BLaER1 treated with 17β-estradiol and CSF1 and Interleukin-3, amounts not matched to agents 10 nM and 100 nM (cell line): ENCODE measurements at regions not wholly inside any gene's neighbourhood (a gene's known extent, or its start where the extent isn't known, plus 50 kb on each side); places are given as distances from the start of the nearest gene placed in this dataset.

Experiments used
- H3K27ac ChIP-seq, 11 experiments: shearing (Covaris generic); formaldehyde crosslinking; 2 replicates each; pipeline ENCODE4 v1.8.1; 2022
- H3K27me3 ChIP-seq, 11 experiments: shearing (Covaris generic); formaldehyde crosslinking; 2 replicates each; pipeline ENCODE4 v1.8.1; 2022
- H3K36me3 ChIP-seq, 11 experiments: shearing (Covaris generic); formaldehyde crosslinking; 2 replicates each; pipeline ENCODE4 v1.8.1; 2022
- H3K4me1 ChIP-seq, 10 experiments: shearing (Covaris generic); formaldehyde crosslinking; 2 replicates each; pipeline ENCODE4 v1.8.1; 2022
- H3K4me2 ChIP-seq, 11 experiments: shearing (Covaris generic); formaldehyde crosslinking; 2 replicates each; pipeline ENCODE4 v1.8.1; 2022
- H3K4me3 ChIP-seq, 10 experiments: shearing (Covaris generic); formaldehyde crosslinking; 2 replicates each; pipeline ENCODE4 v1.8.1; 2022
- H3K9ac ChIP-seq, 11 experiments: shearing (Covaris generic); formaldehyde crosslinking; 2 replicates each; pipeline ENCODE4 v1.8.1; 2022
- H3K9me3 ChIP-seq, 11 experiments: shearing (Covaris generic); formaldehyde crosslinking; replicated peaks in 1 of 11; 2 replicates each; pipeline ENCODE4 v1.8.1; 2022
- H4K20me1 ChIP-seq, 11 experiments: shearing (Covaris generic); formaldehyde crosslinking; 2 replicates each; pipeline ENCODE4 v1.8.1; 2022
- Cebpa-rat ChIP-seq, 11 experiments: shearing (Covaris generic); IDR thresholded peaks; 2 replicates each; pipeline ENCODE4 v1.8.1; 2022

DNA sequence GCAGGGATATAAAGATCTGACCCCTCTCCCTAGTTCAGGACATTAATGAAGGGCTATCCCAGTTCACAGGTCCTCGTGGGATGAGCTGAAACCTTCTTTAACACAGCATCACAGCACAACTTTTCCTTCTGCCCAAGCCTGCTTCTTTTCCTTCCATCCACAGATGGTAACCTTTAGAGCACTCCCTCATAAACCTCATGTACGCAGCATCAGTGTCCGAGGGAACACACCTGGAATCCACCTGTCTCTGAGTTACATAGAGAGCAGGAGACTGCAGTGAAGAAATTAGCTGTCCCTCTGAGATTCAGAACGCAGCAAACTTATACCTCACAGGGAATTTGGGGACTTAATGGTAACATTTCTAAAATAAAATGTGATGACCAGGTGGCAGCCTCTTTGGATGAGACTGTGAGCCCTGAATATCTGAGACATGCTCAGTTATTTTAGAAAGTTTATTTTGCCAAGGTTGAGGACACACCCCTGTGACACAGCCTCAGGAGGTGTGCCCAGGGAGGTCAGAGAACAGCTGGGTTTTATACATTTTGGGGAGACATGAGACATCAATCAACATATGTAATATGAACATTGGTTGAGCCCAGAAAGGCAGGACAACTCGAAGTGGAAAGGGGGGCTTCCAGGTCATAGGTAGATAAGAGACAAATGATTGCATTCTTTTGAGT lies 73.8 kb upstream of the PACRGL start:
- no peaks in the 10 kb centered on the region for H4K20me1 ChIP-seq
- no peak for TF ChIP-seq Cebpa-rat (IDR thresholded peaks at IDR 0.05)
- H3K4me3 ChIP-seq: no peak overlapping the region
- H3K9me3 ChIP-seq: peaks cover 0 to 7% (median 0%) of the 10 kb centered on the region in 11 experiments; a peak in 2 of 22 replicates
- H3K27me3 ChIP-seq: no peaks in the 10 kb centered on the region
- peaks cover 0 to 52% (median 6%) of the 10 kb centered on the region in 10 experiments; a peak in 9 of 20 replicates for H3K4me1 ChIP-seq
- H3K4me2 ChIP-seq: peak overlapping the region in 2 of 11 experiments; percentile 13 to 47; a peak in 2 of 22 replicates
- H3K36me3 ChIP-seq: no peaks in the 10 kb centered on the region
- no peak overlapping the region for H3K9ac ChIP-seq
- peak overlapping the region in 5 of 11 experiments; percentile 14 to 57 (median 31); a peak in 9 of 22 replicates for H3K27ac ChIP-seq

DNA sequence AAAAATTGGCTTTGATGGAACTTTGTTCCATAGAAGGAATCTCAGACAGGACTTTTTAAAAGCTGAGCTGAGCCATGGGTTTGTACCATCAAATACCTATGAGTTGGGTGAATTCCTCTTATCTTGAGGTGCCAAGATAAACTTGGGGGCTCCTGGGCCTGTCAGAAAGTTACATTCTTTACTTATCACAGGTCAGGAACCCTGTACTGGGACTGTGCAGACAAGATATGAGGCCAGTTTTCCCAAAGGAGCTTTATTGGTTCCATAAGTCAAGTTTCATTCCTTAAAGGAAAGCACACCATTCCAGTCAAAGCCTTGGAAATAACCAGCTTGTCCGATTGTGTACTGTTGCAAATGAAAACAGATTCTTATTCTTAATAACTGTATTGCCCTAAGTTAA lies 72.4 kb upstream of the PACRGL start:
- H3K4me1 ChIP-seq: peaks cover 0 to 46% (median 6%) of the 10 kb centered on the region in 10 experiments; a peak in 9 of 20 replicates
- no peak for TF ChIP-seq Cebpa-rat (IDR thresholded peaks at IDR 0.05)
- H4K20me1 ChIP-seq: no peaks in the 10 kb centered on the region
- no peak overlapping the region for H3K27ac ChIP-seq
- H3K9me3 ChIP-seq: peaks cover 0 to 7% (median 0%) of the 10 kb centered on the region in 11 experiments; a peak in 2 of 22 replicates
- no peaks in the 10 kb centered on the region for H3K36me3 ChIP-seq
- H3K4me2 ChIP-seq: no peak overlapping the region
- H3K9ac ChIP-seq: no peak overlapping the region
- no peak overlapping the region for H3K4me3 ChIP-seq
- no peaks in the 10 kb centered on the region for H3K27me3 ChIP-seq

DNA sequence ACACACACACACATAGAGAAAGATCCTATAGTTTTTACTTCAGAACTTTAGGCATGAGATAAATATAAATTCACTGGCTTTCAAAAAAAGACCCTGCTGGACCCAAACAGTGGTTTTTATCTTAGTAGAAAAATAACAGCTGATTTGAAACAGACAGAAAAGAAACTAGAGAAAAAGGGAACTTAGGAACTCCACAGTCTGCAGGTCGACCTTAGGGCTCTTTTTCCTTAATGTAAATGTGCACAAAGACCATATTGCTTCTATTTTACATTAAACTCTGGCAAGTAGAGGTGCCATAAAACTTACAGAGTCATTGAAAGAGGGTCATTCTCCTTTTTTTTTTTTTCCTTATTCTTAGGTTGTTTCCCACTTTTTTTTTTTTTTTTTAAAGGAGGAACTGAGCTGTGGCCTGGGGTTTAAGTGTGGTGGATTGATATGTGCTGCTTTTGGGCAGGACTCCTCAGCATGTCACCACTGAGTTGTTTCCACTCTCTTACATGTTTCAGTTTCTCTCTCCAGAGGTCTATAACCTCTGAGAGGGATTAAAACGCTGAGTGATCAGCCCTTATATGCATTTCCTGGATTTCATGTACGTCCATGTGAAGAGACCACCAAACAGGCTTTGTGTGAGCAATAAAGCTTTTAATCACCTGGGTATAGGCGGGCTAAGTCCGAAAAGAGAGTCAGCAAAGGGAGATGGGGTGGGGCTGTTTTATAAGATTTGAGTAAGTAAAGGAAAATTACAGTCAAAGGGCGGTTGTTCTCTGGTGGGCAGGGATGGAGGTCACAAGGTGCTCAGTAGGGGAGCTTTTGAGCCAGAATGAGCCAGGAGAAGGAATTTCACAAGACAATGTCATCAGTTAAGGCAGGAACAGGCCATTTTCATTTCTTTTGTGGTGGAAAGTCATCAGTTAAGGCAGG lies 70.8 kb upstream of the PACRGL start:
- H3K4me1 ChIP-seq: peaks cover 0 to 35% (median 6%) of the 10 kb centered on the region in 10 experiments; a peak in 9 of 20 replicates
- H3K9me3 ChIP-seq: peaks cover 0 to 7% (median 0%) of the 10 kb centered on the region in 11 experiments; a peak in 2 of 22 replicates
- peak overlapping the region in 3 of 11 experiments; percentile 9 to 69 (median 60); a peak in 5 of 22 replicates for H3K4me2 ChIP-seq
- no peaks in the 10 kb centered on the region for H3K36me3 ChIP-seq
- no peak overlapping the region for H3K4me3 ChIP-seq
- H4K20me1 ChIP-seq: no peaks in the 10 kb centered on the region
- H3K9ac ChIP-seq: peak overlapping the region in 1 of 11 experiments; percentile 61; a peak in 1 of 22 replicates
- H3K27ac ChIP-seq: peak overlapping the region in 5 of 11 experiments; percentile 11 to 40 (median 28); a peak in 6 of 22 replicates
- TF ChIP-seq Cebpa-rat (IDR thresholded peaks at IDR 0.05): no peak
- H3K27me3 ChIP-seq: no peaks in the 10 kb centered on the region

DNA sequence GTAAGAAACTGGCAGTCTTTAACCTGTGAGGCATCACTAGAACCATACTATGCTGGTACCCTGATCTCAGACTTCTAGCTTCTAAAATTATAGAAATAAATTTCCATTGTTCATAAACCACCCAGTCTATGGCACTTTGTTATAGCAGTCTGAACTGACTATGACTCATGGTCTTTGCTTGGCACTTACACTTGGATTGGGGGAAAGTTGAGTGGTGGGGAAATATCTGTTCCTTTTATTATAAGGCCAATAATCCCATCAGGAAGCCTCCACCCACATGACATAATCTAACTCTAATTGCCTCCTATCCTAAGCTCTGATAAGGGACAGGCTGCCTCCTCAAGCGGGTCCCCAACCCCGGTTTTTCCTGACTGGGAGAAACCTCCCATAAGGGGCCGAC lies 61.4 kb upstream of the PACRGL start:
- Histone ChIP-seq H4K20me1 (no peaks in the 10 kb centered on the region), H3K27ac (no peak overlapping the region), H3K27me3 (no peaks in the 10 kb centered on the region), H3K4me3 (no peak overlapping the region), H3K4me2 (no peak overlapping the region), H3K9ac (no peak overlapping the region), H3K4me1 (peaks cover 0 to 37% (median 0%) of the 10 kb centered on the region in 10 experiments; a peak in 6 of 20 replicates), H3K36me3 (no peaks in the 10 kb centered on the region), H3K9me3 (peaks cover 0 to 7% (median 4%) of the 10 kb centered on the region in 11 experiments; a peak in 6 of 22 replicates)
- no peak for TF ChIP-seq Cebpa-rat (IDR thresholded peaks at IDR 0.05)

DNA sequence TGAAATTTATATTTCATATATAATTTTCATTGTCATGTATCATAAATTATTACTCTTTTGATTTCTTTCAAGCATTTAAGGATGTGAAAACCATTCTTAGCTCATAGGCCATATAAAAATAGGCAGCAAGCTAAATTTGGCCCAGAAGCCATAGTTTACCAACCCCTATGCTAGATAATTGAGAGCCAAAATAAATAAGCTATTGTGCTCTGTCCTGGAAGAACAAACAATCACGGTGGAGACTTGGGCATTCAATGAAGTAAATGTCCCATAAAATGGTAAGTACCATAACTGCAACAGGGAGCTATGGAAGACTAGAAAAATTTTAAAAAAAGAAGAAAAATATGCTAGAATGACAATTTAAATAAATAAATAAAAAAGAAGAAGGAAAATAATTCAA lies 60.9 kb upstream of the PACRGL start:
- no peaks in the 10 kb centered on the region for H3K27me3 ChIP-seq
- no peak overlapping the region for H3K9ac ChIP-seq
- H3K27ac ChIP-seq: no peak overlapping the region
- no peaks in the 10 kb centered on the region for H4K20me1 ChIP-seq
- H3K4me1 ChIP-seq: peaks cover 0 to 40% (median 0%) of the 10 kb centered on the region in 10 experiments; a peak in 6 of 20 replicates
- no peaks in the 10 kb centered on the region for H3K36me3 ChIP-seq
- H3K9me3 ChIP-seq: peaks cover 0 to 7% (median 4%) of the 10 kb centered on the region in 11 experiments; a peak in 6 of 22 replicates
- no peak overlapping the region for H3K4me2 ChIP-seq
- TF ChIP-seq Cebpa-rat (IDR thresholded peaks at IDR 0.05): no peak
- no peak overlapping the region for H3K4me3 ChIP-seq

DNA sequence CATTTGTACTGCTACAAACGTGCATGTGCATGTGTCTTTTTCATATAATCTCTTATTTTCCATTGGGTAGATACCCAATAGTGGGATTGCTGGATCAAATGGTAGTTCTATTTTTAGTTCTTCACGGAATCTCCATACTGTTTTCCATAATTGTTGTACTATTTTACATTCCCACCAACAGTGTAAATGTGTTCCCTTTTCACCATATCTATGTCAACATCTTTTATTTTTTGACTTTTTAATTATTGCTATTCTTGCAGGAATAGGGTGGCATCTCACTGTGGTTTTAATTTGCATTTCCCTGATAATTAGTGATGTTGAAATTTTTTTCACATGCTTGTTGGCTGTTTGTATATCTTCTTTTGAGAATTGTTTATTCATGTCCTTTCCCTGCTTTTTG lies 59.3 kb upstream of the PACRGL start:
- Histone ChIP-seq H3K36me3 (no peaks in the 10 kb centered on the region), H3K4me3 (no peak overlapping the region), H3K9ac (no peak overlapping the region), H3K4me1 (peaks cover 0 to 40% (median 0%) of the 10 kb centered on the region in 10 experiments; a peak in 6 of 20 replicates), H3K27me3 (no peaks in the 10 kb centered on the region), H3K9me3 (no peaks in the 10 kb centered on the region; a peak in 2 of 22 replicates), H3K4me2 (peak overlapping the region in 1 of 11 experiments; percentile 37; a peak in 1 of 22 replicates), H4K20me1 (no peaks in the 10 kb centered on the region), H3K27ac (no peak overlapping the region)
- no peak for TF ChIP-seq Cebpa-rat (IDR thresholded peaks at IDR 0.05)

DNA sequence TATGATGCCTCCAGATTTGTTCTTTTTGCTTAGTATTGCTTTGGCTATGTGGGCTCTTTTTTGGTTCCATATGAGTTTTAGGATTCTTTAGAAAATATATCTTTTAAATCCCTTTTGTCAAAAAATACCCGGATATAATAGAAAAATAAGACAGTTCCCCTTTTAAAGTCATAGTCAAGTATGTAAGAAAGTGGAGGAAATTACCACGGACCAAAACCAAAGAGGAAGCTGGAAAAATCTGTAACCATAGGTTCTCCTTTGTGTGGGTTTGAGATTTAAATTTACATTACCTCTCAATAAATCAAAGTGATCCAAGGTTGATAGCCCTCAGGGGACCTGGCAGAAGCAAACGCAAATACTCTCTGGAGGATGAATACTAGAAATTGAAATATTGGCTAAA lies 58.3 kb upstream of the PACRGL start:
- no peak for TF ChIP-seq Cebpa-rat (IDR thresholded peaks at IDR 0.05)
- Histone ChIP-seq H3K9me3 (no peaks in the 10 kb centered on the region), H3K9ac (no peak overlapping the region), H3K4me2 (peak overlapping the region in 3 of 11 experiments; percentile 16 to 57 (median 37); a peak in 6 of 22 replicates), H3K4me1 (peaks cover 0 to 31% (median 0%) of the 10 kb centered on the region in 10 experiments; a peak in 6 of 20 replicates), H3K4me3 (no peak overlapping the region), H3K27ac (no peak overlapping the region), H3K27me3 (no peaks in the 10 kb centered on the region), H4K20me1 (no peaks in the 10 kb centered on the region), H3K36me3 (no peaks in the 10 kb centered on the region)

DNA sequence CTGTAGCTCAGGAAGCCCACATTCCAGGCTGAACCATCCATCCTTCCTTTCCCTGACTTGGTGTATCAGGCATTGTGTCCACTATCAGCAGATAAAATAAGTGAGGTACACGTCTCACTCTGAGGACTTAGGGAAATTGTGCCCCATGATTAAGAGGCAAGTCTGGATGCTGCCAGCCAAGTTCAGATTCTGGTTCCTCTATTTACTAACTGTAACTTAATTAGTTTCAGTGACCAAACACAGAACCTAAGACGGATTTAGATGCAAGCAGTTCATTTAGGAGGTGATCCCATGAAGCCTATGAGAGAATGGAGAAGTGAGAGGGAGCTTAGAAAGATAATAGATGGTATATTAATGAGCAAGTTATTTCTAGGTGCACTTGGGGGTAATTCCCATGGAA lies 56.6 kb upstream of the PACRGL start:
- Histone ChIP-seq H3K4me1 (peaks cover 0 to 25% (median 0%) of the 10 kb centered on the region in 10 experiments; a peak in 6 of 20 replicates), H3K4me3 (no peak overlapping the region), H3K9ac (no peak overlapping the region), H3K36me3 (no peaks in the 10 kb centered on the region), H3K9me3 (no peaks in the 10 kb centered on the region), H3K27ac (no peak overlapping the region), H3K27me3 (no peaks in the 10 kb centered on the region), H4K20me1 (no peaks in the 10 kb centered on the region), H3K4me2 (peak overlapping the region in 2 of 11 experiments; percentile 36 to 39; a peak in 2 of 22 replicates)
- no peak for TF ChIP-seq Cebpa-rat (IDR thresholded peaks at IDR 0.05)

DNA sequence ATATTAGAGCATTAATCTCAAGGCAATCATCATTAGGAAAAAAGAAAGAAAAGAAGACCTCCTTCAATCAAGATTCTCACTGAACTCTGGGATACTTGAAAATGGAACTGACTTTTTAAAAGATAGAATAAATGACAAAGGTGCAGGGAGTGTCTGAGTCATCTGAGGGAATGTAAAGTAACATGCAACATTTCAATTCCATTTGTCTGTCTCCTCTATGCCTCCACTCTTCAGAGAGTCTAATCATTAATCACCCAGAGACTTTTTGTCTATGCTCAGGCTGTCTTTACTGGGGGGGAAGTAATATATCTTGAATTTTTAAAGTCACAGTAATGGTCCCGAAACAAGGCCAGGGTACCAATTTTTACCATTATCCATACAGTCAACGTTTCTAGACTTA lies 55.0 kb upstream of the PACRGL start:
- H3K27ac ChIP-seq: no peak overlapping the region
- H3K9ac ChIP-seq: no peak overlapping the region
- no peak for TF ChIP-seq Cebpa-rat (IDR thresholded peaks at IDR 0.05)
- H3K4me2 ChIP-seq: no peak overlapping the region
- no peaks in the 10 kb centered on the region for H4K20me1 ChIP-seq
- H3K27me3 ChIP-seq: no peaks in the 10 kb centered on the region
- peaks cover 0 to 7% (median 0%) of the 10 kb centered on the region in 11 experiments; a peak in 1 of 22 replicates for H3K9me3 ChIP-seq
- H3K4me1 ChIP-seq: peaks cover 0 to 25% (median 0%) of the 10 kb centered on the region in 10 experiments; a peak in 6 of 20 replicates
- no peaks in the 10 kb centered on the region for H3K36me3 ChIP-seq
- no peak overlapping the region for H3K4me3 ChIP-seq
